Central memory CD4-positive, alpha-beta T cell (primary cell): ENCODE measurements at regions not wholly inside any gene's neighbourhood (a gene's known extent, or its start where the extent isn't known, plus 50 kb on each side); places are given as distances from the start of the nearest gene placed in this dataset.
"Not testable (repeated sequence)": the region's sequence is repeated elsewhere in the genome, so short reads cannot be mapped to it uniquely, and the experiment has no call there.

Experiments used
- DNase-seq: peaks from one replicate; pipeline ENCODE4 v3.0.0; 2022

- DNase-seq: no peak
Measured at GRCh38 chr2:198604599-198604998, 800.2 kb downstream of the PLCL1 start.

- DNase-seq: not testable (repeated sequence)
Measured at GRCh38 chr2:198602986-198603385, 798.6 kb downstream of the PLCL1 start.

- no peak for DNase-seq
Measured at GRCh38 chr2:198597648-198598047, 793.3 kb downstream of the PLCL1 start.

- no peak for DNase-seq
Measured at GRCh38 chr2:198596985-198597384, 792.6 kb downstream of the PLCL1 start.

GRCh38 chr2:198595721-198596120 is 791.3 kb downstream of the PLCL1 start:
- no peak for DNase-seq

- no peak for DNase-seq
Measured at GRCh38 chr2:198591586-198591985, 787.2 kb downstream of the PLCL1 start.

GRCh38 chr2:198587741-198588140 is 783.3 kb downstream of the PLCL1 start:
- no peak for DNase-seq

- no peak for DNase-seq
Measured at GRCh38 chr2:198587240-198587639, 782.8 kb downstream of the PLCL1 start.

- DNase-seq: no peak
Measured at GRCh38 chr2:198571393-198571792, 767.0 kb downstream of the PLCL1 start.

GRCh38 chr2:198558176-198558575 is 753.8 kb downstream of the PLCL1 start:
- no peak for DNase-seq

- no peak for DNase-seq
Measured at GRCh38 chr2:198546122-198546521, 741.7 kb downstream of the PLCL1 start.

- DNase-seq: no peak
Measured at GRCh38 chr2:198545411-198545810, 741.0 kb downstream of the PLCL1 start.

GRCh38 chr2:198544461-198544860 is 740.1 kb downstream of the PLCL1 start:
- no peak for DNase-seq

GRCh38 chr2:198534756-198535155 is 730.4 kb downstream of the PLCL1 start:
- DNase-seq: no peak

GRCh38 chr2:198525211-198525969 is 721.0 kb downstream of the PLCL1 start:
- no peak for DNase-seq

GRCh38 chr2:198523710-198524109 is 719.3 kb downstream of the PLCL1 start:
- DNase-seq: no peak

- no peak for DNase-seq
Measured at GRCh38 chr2:198518935-198519334, 714.5 kb downstream of the PLCL1 start.

GRCh38 chr2:198517976-198518375 is 713.6 kb downstream of the PLCL1 start:
- DNase-seq: no peak

- not testable (repeated sequence) for DNase-seq
Measured at GRCh38 chr2:198508610-198509009, 704.2 kb downstream of the PLCL1 start.

GRCh38 chr2:198499539-198499938 is 695.1 kb downstream of the PLCL1 start:
- no peak for DNase-seq

GRCh38 chr2:198498516-198498915 is 694.1 kb downstream of the PLCL1 start:
- DNase-seq: no peak

- DNase-seq: no peak
Measured at GRCh38 chr2:198498048-198498447, 693.7 kb downstream of the PLCL1 start.

- no peak for DNase-seq
Measured at GRCh38 chr2:198494931-198495330, 690.5 kb downstream of the PLCL1 start.

- DNase-seq: no peak
Measured at GRCh38 chr2:198490748-198491147, 686.4 kb downstream of the PLCL1 start.

GRCh38 chr2:198488964-198489363 is 684.6 kb downstream of the PLCL1 start:
- no peak for DNase-seq
